HG03196 (cell line): ENCODE measurements at regions not wholly inside any gene's neighbourhood (a gene's known extent, or its start where the extent isn't known, plus 50 kb on each side); places are given as distances from the start of the nearest gene placed in this dataset.

ENCODE experiments used
- ATAC-seq: cut with Tn5 transposase; IDR thresholded peaks from one replicate; pipeline ENCODE4 v1.9.1; 2021; ENCODE audit not compliant: unreplicated experiment

DNA sequence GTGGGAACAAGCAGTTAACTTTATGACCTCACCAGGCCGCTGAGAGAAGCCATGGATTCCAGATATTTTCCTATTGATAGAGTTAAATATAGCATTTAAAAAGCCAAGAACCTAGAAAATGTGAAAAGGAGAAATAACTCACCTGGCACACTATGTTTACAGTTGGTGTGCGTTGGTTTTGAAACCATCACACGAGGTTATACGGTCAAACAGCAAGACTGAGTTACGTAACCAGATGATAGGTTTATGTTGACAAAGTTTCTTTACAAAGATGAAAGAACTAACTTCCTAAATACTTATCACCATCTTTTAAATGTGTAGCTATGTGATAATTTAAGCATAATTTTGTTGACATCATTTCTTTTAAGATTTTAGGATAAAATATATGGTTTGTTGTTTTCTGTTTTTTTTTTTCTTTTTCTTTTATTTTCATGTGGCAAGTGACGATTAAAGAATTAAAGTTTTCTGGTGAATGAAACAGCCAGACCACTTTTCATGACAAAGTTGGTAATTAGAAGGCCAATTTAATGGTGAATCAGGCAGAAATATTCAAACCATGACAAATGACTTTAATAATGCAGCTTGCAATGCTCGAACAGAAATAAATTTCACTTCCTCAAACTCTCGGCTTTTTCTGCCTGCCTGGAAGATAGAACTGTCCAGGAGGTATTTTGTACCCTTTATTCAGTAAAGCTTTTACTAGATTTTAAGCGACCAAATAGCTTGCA is 339.1 kb upstream of the OBI1 start:
- no peak for ATAC-seq

DNA sequence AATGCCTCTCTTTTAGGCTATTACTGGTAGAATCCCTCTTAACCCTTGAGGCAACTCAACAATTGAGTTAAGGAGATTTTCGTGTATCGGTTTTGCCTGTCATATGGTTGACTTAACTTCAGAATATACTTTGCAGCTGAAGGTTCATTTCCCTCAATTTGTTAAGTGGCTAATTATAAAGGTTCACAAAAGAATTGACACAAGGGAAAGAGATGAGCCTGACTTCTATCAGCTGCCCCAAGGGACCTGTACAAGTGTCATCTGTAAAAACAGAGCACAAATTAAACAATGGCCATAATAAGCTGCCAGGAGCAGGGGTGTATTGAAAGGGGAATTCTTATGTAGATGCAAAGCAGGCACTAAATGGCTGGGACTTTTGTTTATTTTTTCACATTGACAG is 334.8 kb upstream of the OBI1 start:
- ATAC-seq, result no peak

DNA sequence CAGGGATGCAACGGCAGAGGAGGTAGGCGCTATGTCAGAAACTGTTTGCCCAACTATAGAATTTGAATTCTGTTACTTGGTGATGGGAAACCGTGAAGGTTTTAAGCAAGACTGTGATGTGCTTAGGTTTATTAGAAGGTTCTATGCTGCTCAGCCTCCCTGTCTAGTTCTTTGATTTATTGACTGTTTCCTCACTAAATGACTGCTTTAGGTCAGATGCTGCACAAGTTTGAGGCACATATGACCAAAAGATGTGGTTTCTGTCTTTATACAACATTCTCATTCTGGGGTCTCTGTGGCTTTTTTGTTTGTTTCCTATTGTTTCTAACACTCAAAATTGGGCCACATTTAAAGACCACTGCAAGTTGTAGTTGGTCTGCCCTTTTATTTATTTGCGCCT is 323.0 kb upstream of the OBI1 start:
- no peak for ATAC-seq

DNA sequence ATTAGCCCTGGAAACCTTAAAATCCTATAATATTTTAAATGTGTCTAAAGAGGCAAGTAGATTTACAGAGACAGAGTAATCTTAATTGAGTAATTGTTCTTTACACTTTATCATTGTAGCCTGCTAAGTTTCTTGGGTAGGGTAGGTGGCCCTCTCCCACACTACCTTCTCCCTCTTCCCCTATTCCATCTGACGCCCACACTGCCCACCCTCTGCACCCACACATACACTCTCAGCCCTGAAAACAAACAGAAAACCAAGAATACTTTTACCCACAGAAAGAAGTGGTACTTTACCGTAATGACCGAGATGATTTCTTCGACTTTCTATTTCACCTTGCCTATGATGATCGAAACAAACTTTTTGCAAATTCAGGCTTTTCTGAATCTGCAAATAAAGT is 320.4 kb upstream of the OBI1 start:
- ATAC-seq, result no peak

DNA sequence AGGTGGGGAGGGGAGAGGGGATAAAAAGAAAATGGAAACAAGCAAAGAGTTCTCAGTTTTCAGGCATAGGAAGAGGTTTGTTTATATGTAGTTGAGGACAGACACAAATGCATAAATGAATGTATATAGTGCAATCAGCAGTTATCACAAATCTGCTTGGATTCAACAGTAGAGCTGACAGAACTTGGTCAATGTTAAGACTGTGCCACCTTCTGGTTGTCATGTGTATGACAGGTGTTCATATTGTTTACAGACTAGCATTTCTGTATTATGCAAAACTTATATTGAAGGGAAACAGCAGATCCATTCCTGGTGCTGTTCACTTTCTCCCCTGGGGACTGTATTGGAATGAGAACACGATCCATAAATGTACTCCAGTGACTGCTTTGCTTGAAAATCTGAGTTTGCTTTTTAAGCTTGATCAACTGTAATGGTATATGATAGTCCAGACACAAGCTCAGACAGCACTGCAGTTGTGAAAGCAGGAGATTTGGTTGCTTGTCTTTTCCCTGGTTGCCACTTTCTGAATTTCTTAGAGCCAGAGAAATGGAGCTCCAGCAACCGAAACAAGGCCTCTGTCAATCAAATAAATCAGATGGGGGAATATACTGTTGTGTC is 319.5 kb upstream of the OBI1 start:
- peak; percentile 96 for ATAC-seq

DNA sequence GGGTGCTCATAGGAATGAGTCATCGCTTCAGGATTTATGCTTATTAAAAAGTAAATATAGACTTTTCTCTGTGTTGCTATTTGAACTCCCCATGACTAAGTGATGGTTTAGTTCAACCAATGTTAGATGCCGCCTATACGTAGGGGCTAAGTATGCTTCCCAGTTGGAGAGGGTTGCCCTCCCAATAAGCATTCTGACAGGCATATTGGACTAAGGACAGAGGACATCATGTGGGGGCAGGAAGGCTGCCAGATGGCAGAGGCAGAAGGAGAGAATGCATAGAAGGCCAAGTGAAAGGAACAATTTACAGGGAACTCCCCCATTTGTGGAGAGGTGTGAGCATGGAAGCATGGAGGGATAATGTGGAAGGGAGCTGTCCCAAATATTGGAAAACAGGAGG is 318.4 kb upstream of the OBI1 start:
- ATAC-seq, result no peak

DNA sequence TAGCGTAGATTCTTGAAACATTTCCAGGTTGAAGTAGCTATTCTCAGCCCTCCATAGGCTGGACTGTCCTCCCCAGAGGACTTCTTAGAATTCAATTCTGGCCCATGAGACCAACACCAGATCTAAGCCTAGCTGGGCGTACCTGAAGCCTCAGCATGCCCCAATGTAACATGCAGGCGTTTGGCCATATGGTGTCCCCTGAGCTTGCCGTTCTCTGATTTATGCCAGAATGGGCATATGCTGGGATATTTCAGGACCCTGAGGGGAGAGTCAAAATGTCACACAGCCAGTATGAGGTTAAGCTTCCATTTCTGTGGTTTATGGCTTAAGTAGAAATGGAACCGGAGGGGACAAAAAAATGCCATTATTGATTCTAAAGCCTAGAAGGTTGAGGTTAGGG is 317.7 kb upstream of the OBI1 start:
- no peak for ATAC-seq

DNA sequence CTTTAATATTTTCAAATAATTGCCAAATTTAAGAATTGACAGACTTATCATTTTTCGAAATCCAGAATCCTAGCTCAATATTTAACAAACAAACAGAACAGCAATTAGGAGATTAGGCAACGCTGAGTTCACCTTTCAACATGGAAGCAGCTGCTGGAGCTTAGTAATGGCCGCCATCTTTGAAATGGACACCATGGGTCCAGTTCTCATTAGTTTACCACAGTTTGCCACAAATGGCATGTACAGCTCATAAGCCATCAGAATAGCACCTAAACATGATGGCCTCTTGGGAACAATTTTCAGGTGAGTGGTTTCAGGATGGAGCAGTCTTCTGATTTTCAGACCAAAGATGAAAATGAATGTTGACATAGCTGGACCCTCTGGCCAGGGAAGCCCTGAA is 313.6 kb upstream of the OBI1 start:
- ATAC-seq, result no peak

DNA sequence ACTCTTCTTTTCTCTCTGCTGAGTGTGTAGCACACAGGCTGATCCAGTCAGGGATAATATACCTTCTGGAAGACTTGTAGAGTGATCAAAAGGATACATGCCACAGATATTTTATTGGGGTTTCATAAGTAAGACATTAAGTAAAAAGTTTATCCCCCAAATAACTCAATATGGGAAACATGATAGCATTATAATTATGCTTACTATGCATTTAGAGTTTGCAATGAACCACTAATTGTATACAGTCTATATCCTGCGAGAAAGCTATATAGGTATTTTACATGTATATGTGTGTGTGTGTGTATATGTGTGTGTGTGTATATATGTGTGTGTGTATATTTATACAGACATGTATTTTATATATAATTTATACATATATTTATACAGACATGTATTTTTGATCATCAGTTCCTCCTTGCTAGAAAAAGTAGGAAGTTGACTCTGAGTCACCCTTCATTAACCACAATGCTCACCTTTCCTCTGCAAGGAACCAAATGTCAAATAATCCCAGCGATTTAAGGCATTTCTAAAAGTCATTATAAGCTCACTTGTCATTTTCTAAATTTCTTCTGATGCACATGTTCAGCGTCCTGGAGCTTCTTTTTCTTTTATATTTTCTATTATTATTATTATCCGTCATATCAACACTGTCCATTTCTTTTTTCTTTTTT is 312.5 kb upstream of the OBI1 start:
- no peak for ATAC-seq

DNA sequence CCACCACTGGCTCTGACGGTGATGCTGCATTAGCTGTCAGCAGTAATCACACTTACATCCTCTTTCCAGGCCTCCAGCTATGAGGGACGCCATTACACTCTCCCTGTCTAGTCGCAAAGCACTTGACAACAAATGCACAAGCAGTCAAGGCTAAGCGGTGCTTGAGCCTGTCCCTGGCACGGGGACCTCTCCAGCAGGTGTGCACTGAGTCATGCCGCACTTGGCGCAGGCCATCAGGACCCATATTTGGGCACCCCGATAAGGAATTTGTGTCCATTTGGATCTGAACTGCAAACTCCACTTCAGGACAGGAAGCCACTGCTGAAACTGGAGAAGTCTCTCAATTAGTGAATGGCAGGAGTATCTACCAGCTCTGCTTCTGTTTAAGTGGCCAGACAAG is 301.9 kb upstream of the OBI1 start:
- no peak for ATAC-seq

DNA sequence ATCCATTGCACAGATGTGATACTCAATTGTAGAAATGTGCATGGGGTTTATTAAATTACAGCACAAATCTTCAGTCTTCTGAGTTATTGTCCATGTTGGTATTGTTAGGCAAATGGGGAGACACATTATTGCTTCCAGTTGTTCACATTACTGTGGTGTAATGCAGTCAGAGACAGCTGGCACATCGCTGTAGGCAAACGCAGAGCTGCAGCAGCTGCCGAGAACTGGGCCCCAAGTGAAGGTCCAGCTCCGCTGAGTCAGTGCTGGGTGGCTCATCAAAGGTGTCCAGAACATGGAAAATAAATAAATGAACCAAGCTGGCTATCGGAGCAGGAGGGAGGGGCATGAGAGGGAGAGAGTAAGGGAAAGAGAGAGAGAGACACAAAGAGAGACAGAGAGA is 299.1 kb upstream of the OBI1 start:
- no peak for ATAC-seq

DNA sequence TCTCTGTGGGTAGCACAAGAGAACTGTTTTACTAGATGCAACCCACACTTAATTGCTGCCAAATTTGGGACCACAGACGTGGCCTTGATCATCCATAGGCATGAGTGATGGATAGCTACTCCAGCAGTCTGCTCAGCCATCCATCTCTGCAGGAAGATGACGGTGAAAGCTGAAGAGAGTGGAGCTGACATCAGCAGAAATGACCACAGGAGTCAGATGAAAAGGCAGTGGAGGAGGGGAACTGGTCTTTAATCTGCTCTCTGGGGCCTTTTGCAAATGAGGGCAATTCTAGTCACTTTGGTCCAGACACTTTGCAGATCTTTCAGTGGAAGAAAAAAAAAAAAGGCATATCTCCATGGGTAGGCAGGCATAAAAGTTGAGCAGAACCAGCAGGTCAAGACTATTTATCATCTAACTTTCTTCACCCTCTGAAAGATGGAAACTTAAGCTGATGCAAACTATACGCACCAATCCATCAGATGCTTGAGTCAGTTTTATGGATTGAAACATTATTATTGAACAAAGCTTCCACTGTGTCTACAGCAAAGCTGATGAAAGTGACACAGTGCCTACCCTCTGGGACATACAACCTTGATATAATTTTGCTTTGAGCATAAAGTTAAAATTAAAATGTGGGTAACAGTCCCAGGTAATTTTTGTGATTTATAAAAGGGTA is 281.6 kb upstream of the OBI1 start:
- ATAC-seq, result no peak

DNA sequence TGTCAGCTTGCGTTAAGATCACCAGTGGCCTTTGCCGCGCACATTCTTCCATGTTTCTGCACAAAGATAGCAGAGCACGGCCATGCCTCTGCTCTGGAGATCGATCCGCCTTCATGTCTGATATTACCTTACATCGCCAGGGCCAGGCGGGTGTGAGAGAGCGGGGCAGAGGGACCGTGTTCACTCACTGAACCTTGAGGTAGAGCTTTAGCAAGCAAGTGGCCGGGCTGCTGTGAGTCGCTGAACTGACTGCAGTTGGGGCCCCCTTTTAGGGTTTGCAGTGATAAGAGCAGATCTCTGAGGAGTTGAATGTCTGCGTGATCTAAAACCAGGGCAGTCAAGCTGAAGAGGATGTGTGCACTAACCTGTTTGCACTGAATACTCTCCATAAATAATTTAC is 275.4 kb upstream of the OBI1 start:
- no peak for ATAC-seq

DNA sequence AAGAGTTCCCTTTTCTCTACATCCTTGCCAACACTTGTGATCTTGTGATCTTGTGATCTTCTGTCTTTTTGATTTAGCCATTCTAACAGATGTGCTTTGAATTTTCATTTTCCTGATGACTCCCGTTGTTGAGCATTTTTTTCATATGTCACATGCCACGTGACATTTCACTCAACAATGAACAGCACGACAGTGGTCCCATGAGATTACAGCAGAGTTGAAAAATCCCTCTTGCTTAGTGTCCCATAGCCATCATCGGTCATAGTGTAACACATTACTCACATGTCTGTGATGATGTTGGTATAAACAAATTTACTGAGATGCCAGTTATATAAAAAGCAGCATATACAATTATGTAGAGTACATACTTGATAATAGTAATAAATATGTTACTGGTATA is 256.1 kb upstream of the OBI1 start:
- no peak for ATAC-seq

DNA sequence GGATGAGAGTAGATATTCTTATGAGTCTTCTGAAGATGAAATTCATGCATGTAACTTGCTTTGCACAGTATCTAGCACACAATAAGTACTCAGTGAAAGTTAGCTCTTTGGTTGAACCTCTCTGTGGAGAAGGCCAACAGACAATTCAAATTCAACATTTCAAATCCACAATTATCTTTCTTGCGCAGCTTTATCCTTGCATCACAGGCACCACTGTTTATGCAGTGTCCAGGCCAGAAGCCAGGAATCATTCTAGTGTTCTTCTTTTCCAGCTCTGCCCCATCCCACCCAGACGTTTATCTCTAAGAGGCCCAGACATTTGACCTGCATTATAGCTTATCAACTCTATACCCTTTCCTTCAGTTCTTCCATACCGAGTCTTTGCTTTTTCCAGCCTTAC is 254.7 kb upstream of the OBI1 start:
- ATAC-seq, result no peak

DNA sequence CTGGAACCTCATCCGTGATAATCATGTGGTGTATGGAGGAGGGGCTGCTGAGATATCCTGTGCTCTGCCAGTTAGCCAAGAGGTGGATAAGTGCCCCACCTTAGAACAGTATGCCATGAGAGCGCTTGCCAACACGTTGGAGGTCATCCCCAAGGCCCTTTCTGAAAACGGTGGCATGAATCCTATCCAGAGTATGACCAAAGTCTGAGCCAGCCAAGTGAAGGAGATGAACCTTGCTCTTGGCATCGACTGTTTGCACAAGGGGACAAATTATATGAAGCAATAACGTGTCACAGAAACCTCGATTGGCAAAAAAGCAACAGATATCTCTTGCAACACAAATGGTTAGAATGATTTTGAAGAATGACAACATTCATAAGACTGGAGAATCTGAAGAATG is 251.2 kb upstream of the OBI1 start:
- no peak for ATAC-seq

DNA sequence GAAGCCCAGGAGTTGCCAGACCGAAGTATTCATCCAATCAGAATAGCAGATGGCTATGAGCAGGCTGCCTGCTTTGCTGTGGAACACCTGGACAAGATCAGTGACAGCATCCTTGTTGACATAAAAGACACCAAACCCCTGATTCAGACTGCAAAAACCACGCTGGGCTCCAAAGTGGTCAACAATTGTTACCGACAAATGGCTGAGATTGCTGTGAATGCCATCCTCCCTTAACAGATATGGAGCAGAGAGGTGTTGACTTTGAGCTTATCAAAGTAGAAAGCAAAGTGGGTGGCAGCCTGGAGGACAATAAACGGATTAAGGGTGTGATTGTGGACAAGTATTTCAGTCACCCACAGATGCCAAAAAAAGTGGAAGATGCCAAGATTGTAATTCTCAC is 250.3 kb upstream of the OBI1 start:
- ATAC-seq, result no peak

DNA sequence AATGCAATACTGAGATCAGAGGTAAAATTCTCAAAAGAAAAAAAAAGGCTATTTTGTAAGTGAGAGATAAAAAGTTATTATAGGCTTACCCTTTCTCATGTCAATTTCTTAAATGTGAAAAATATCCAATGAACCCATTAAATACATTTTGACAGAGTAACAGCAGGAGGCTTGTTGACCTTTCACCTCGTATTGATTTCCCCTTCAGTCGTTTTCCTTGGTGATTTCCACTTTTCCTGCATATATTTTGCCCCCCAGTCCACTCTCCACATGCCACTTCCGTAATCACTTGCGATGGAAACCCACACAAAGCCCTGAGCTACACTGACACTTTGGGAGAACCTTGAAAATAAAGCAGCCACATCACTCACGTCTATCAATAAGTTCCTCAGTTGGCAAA is 248.1 kb upstream of the OBI1 start:
- ATAC-seq, result no peak

DNA sequence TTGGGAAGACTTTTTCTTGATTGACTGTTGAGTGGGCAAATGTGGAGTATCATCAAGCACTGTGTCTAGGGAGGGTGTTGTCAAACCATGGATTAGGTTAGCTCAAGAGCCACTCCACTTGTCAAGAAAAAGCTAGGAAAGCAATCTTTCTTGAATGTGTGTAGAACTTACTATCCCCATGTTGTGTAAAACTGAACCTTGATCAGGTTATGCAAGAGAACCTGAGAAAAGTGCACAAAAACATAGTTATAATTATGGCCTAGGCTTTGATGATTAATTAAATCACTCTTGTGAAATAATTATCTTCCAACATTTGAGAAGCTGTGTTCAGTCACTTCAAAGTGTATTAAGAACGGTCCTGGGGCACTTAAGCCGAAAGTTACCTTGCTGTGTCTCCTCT is 238.2 kb upstream of the OBI1 start:
- ATAC-seq, result no peak

DNA sequence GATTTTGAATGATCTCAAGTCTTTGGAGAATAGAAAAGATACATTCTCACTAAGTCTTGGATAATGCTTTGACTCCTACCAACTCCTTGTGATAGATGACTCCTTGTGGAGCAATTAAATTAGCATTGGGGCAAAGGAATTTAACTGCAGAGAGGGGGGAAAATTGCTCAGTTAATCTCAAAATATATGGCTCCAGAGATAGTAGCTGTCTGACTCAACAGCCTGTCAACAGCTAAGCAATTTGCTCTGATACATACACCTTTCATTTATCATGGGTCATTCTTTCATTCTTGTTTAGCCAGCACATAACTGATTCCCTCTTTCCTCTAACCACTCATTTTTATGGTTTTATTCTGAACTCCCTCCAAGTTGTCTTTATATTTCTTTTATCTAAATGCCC is 225.6 kb upstream of the OBI1 start:
- ATAC-seq, result no peak

DNA sequence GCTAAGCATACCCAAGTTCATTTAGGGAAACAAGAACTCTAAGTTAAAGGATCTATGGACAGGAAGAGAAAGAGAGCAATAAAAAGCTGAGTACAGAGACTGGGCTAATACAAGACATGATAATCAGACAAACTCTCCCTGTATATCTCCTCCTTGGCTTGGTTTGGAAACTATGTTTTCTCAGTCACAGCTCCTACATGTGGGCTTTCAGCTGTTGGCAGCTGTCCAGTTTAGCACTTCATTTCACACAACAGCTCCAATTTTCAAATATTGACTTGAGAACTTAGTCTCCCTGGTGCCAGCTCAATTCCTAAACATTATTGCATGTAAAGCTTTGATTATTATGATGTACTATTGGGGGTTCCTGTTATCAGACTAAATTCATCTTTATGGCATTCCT is 222.8 kb upstream of the OBI1 start:
- no peak for ATAC-seq

DNA sequence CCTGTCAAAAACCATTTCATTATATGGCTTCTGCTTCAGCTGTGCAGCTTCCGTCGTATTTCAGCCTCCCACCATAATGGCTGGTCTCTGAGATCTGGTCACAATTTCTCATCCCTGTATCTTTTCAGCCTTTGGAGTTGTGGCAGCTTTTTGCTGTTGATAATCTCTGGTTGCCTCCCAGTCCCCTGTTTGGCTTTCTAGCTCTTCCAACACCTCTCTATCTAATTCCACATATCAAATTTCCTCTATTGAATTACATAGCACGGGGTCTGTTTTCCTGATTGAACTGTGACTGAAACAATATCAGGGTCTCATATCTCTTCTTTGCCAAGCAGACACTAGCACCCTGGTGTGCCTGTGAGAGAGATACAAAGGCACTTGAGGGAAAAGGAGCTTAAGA is 222.1 kb upstream of the OBI1 start:
- no peak for ATAC-seq
